Mesothelial cell of epicardium (in vitro differentiated cells): ENCODE measurements at regions not wholly inside any gene's neighbourhood (a gene's known extent, or its start where the extent isn't known, plus 50 kb on each side); places are given as distances from the start of the nearest gene placed in this dataset.
A peak's percentile ranks its signal among the peaks of the same experiment; 100 is the strongest.
"Not testable (repeated sequence)": the region's sequence is repeated elsewhere in the genome, so short reads cannot be mapped to it uniquely, and the experiment has no call there.

ENCODE experiments used
- DNase-seq, 2 experiments: peaks; one replicate each; pipeline ENCODE4 v3.0.0; 2021; ENCODE audit warnings: low spot score in 2 of 2; ENCODE audit not compliant: unreplicated experiment in 2 of 2
- H3K27ac Mint-ChIP-seq: 2 replicates; pipeline ENCODE4 v1.8.0; 2021; ENCODE audit warnings: mixed read lengths
- H3K27me3 Mint-ChIP-seq: 2 replicates; pipeline ENCODE4 v1.8.0; 2021; ENCODE audit warnings: low read depth, mixed read lengths
- H3K36me3 Mint-ChIP-seq: 2 replicates; pipeline ENCODE4 v1.8.0; 2021; ENCODE audit warnings: mixed read lengths
- H3K4me1 Mint-ChIP-seq: 2 replicates; pipeline ENCODE4 v1.8.0; 2021; ENCODE audit warnings: mixed read lengths
- H3K4me3 Mint-ChIP-seq: 2 replicates; pipeline ENCODE4 v1.8.0; 2021; ENCODE audit warnings: mild to moderate bottlenecking, moderate library complexity, mixed read lengths
- H3K9me3 Mint-ChIP-seq: 2 replicates; pipeline ENCODE4 v1.8.0; 2021; ENCODE audit warnings: mixed read lengths
- TF ChIP-seq, protein P1 (sequence below): fragments of 200-600 bp; sonication (generic); IDR thresholded peaks from one replicate; pipeline ENCODE4 v1.5.0; 2021; ENCODE audit warnings: antibody characterized with exemption; ENCODE audit not compliant: unreplicated experiment

GRCh38 chr5:158050421-158050820, 191.5 kb upstream of the CLINT1 start:
- peaks cover 50% of the 10 kb centered on the region for H3K4me1 Mint-ChIP-seq
- TF ChIP-seq, protein P1, sequence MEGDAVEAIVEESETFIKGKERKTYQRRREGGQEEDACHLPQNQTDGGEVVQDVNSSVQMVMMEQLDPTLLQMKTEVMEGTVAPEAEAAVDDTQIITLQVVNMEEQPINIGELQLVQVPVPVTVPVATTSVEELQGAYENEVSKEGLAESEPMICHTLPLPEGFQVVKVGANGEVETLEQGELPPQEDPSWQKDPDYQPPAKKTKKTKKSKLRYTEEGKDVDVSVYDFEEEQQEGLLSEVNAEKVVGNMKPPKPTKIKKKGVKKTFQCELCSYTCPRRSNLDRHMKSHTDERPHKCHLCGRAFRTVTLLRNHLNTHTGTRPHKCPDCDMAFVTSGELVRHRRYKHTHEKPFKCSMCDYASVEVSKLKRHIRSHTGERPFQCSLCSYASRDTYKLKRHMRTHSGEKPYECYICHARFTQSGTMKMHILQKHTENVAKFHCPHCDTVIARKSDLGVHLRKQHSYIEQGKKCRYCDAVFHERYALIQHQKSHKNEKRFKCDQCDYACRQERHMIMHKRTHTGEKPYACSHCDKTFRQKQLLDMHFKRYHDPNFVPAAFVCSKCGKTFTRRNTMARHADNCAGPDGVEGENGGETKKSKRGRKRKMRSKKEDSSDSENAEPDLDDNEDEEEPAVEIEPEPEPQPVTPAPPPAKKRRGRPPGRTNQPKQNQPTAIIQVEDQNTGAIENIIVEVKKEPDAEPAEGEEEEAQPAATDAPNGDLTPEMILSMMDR, result no peak
- H3K27me3 Mint-ChIP-seq, result no peaks in the 10 kb centered on the region
- H3K9me3 Mint-ChIP-seq, result no peaks in the 10 kb centered on the region
- H3K36me3 Mint-ChIP-seq, result no peaks in the 10 kb centered on the region
- no peak for DNase-seq
- H3K27ac Mint-ChIP-seq, result no peak overlapping the region
- no peak overlapping the region for H3K4me3 Mint-ChIP-seq

DNA sequence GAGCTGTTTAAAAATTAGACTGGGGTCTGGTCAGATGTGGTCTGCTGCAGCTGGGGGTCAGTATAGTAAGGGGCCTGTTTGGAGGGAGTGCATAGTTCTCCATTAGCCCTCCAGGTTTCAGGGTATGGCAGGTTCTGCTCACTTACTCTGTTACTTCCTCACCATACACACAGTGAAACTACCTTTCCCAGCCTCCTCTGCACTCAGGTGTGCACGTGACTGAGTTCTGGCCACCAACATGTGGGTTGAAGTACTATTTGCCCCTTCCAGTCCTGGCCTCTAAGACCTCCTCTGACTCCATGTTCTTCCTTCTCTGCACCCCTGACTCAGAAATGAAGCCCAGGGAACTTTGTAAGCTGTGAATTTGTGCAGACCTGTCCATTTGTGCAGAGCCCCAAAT, 190.5 kb upstream of the CLINT1 start:
- no peak overlapping the region for H3K27ac Mint-ChIP-seq
- no peak overlapping the region for H3K4me3 Mint-ChIP-seq
- no peaks in the 10 kb centered on the region for H3K9me3 Mint-ChIP-seq
- no peaks in the 10 kb centered on the region for H3K27me3 Mint-ChIP-seq
- H3K36me3 Mint-ChIP-seq, result no peaks in the 10 kb centered on the region
- H3K4me1 Mint-ChIP-seq, result peaks cover 41% of the 10 kb centered on the region
- DNase-seq, result no peak
- TF ChIP-seq, protein P1, result no peak

GRCh38 chr5:158045696-158046095, 186.8 kb upstream of the CLINT1 start:
- TF ChIP-seq, protein P1, result no peak
- Mint-ChIP-seq H3K9me3 (no peaks in the 10 kb centered on the region), H3K4me3 (no peak overlapping the region), H3K27me3 (no peaks in the 10 kb centered on the region), H3K36me3 (no peaks in the 10 kb centered on the region), H3K27ac (no peak overlapping the region), H3K4me1 (peaks cover 26% of the 10 kb centered on the region)
- DNase-seq, result no peak

- peak overlapping the region; percentile 7 for H3K27ac Mint-ChIP-seq
- H3K4me3 Mint-ChIP-seq, result no peak overlapping the region
- no peak for DNase-seq
- TF ChIP-seq, protein P1, result no peak
- H3K27me3 Mint-ChIP-seq, result no peaks in the 10 kb centered on the region
- peaks cover 9% of the 10 kb centered on the region for H3K9me3 Mint-ChIP-seq
- peaks cover 9% of the 10 kb centered on the region for H3K4me1 Mint-ChIP-seq
- H3K36me3 Mint-ChIP-seq, result peaks cover 5% of the 10 kb centered on the region
Observed at GRCh38 chr5:158039911-158040347, 181.0 kb upstream of the CLINT1 start.

DNA sequence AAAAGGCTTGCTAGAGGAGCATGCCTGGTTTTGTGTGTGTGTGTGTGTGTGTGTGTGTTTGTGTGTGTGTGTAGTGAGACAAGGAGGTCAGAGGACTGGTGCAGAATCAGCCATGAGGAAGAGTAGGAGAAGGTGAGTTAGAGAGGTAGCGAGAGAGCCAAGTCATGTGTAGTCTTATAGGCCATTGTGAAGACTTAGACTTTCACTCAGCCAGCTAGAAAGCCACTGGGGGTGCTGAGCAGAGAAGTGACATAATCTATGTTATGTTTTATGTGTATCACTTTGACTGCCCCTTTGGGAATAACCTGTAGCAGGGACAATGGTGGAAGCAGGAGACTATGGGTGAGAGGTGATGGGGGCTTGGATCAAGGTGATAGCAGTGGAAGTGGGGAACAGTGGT, 180.5 kb upstream of the CLINT1 start:
- peak overlapping the region; percentile 7 for H3K27ac Mint-ChIP-seq
- H3K27me3 Mint-ChIP-seq, result no peaks in the 10 kb centered on the region
- H3K9me3 Mint-ChIP-seq, result peaks cover 14% of the 10 kb centered on the region
- TF ChIP-seq, protein P1, result no peak
- DNase-seq, result no peak
- peaks cover 10% of the 10 kb centered on the region for H3K36me3 Mint-ChIP-seq
- no peak overlapping the region for H3K4me3 Mint-ChIP-seq
- H3K4me1 Mint-ChIP-seq, result peaks cover 9% of the 10 kb centered on the region

DNA sequence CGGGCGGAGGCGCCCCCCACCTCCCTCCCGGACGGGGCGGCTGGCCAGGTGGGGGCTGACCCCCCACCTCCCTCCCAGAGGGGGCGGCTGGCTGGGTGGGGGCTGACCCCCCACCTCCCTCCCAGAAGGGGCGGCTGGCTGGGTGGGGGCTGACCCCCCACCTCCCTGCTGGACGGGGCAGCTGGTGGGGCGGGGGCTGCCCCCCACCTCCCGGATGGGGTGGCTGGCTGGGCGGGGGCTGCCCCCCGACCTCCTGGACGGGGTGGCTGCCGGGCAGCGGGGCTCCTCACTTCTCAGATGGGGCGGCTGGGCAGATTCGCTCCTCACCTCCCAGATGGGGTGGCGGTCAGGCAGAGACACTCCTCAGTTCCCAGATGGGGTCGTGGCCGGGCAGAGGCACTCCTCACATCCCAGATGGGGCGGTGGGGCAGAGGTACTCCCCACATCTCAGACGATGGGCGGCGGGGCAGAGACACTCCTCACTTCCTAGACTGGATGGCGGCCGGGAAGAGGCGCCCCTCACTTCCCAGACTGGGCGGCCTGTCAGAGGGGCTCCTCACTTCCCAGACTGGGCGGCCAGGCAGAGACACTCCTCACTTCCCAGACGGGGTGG, 178.1 kb upstream of the CLINT1 start:
- DNase-seq, H3K27ac Mint-ChIP-seq, H3K4me3 Mint-ChIP-seq, H3K27me3 Mint-ChIP-seq: not testable (repeated sequence)
- peaks cover 20% of the 10 kb centered on the region for H3K9me3 Mint-ChIP-seq
- peaks cover 11% of the 10 kb centered on the region for H3K36me3 Mint-ChIP-seq
- H3K4me1 Mint-ChIP-seq, result peaks cover 13% of the 10 kb centered on the region

DNA sequence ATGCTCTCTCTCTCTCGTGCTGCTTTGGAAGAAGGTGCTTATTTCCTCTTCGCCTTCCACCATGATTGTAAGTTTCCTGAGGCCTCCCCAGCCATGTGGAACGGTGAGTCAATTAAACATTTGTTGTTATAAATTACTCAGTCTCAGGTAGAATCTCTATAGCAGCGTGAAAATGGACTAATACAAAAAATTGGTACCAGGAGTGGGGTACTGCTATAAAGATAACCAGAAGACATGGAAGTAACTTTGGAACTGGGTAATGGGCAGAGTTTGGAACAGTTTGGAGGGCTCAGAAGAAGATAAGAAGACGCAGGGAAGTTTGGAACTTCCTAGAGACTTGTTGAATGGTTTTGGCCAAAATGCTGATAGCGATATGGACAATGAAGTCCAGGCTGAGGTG, 175.6 kb upstream of the CLINT1 start:
- not testable (repeated sequence) for H3K4me3 Mint-ChIP-seq, H3K27me3 Mint-ChIP-seq, H3K27ac Mint-ChIP-seq, DNase-seq
- peaks cover 20% of the 10 kb centered on the region for H3K9me3 Mint-ChIP-seq
- H3K36me3 Mint-ChIP-seq, result peaks cover 11% of the 10 kb centered on the region
- H3K4me1 Mint-ChIP-seq, result peaks cover 20% of the 10 kb centered on the region
